GM10266 (cell line): ENCODE measurements at regions not wholly inside any gene's neighbourhood (a gene's known extent, or its start where the extent isn't known, plus 50 kb on each side); places are given as distances from the start of the nearest gene placed in this dataset.
"Not testable (repeated sequence)": the region's sequence is repeated elsewhere in the genome, so short reads cannot be mapped to it uniquely, and the experiment has no call there.

Source experiments
- DNase-seq: peaks from one replicate; pipeline ENCODE4 v3.0.0; 2012; ENCODE audit errors: extremely low spot score
- TF ChIP-seq, protein P1 (sequence below): IDR thresholded peaks from 2 replicates; pipeline ENCODE4 v1.5.1; 2012; ENCODE audit warnings: mild to moderate bottlenecking, low read depth; ENCODE audit not compliant: control insufficient read depth, insufficient read depth; ENCODE audit errors: missing control alignments

DNA sequence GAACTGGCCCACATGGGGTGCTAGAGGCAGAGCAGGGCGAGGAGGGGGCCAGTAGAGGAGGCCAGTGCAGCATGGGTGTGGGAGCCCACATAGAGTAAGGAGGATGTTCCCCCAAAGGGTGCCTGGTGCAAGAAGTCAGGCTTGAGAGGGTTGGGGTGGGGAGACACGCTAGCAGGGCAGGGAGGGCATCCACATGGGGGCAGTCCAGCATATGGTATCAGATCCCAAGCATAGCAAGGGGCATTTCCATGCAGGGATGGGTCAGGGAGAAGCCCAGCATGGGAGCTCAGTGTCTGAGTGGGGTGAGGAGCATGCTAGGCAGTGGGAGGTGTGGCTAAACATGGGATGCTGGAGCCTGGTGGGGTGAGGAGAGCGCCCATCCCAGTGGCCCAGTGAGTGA lies 213.7 kb downstream of the COPRS start:
- TF ChIP-seq, protein P1, sequence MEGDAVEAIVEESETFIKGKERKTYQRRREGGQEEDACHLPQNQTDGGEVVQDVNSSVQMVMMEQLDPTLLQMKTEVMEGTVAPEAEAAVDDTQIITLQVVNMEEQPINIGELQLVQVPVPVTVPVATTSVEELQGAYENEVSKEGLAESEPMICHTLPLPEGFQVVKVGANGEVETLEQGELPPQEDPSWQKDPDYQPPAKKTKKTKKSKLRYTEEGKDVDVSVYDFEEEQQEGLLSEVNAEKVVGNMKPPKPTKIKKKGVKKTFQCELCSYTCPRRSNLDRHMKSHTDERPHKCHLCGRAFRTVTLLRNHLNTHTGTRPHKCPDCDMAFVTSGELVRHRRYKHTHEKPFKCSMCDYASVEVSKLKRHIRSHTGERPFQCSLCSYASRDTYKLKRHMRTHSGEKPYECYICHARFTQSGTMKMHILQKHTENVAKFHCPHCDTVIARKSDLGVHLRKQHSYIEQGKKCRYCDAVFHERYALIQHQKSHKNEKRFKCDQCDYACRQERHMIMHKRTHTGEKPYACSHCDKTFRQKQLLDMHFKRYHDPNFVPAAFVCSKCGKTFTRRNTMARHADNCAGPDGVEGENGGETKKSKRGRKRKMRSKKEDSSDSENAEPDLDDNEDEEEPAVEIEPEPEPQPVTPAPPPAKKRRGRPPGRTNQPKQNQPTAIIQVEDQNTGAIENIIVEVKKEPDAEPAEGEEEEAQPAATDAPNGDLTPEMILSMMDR: no peak
- DNase-seq: no peak

DNA sequence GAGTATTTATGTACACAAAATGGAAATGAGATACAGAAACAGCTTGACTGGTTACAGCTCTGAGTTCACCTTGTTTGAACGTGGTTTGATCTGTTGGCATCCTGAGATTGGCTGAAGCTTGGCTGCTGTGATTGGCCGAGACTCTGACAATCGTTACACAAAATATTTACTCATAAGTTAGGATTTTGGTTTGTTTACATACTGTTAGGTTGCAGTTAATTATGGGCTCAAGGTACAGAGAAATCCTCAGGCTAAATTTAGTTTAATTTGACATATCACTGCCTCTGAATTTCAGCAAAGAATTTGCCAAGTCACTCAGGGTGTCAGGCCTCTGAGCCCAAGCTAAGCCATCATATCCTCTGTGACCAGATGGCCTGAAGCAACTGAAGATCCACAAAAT lies 227.3 kb downstream of the COPRS start:
- no peak for DNase-seq
- TF ChIP-seq, protein P1: no peak

DNA sequence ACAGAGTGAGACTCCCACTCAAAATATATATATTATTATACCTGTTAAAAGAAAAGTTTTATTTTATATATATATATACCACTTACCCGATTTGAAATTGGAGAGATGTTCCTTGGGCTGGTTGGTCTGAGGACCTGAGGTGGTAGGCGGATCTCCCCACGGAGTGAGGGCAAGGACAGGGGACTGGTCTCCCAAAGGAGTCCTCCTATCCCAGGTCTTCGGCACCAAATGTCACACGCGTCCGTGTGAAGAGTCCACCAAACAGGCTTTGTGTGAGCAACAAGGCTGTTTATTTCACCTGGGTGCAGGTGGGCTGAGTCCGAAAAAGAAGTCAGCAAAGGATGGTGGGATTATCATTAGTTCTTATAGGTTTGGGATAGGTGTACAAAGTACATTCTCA lies 228.2 kb downstream of the COPRS start:
- DNase-seq: not testable (repeated sequence)

DNA sequence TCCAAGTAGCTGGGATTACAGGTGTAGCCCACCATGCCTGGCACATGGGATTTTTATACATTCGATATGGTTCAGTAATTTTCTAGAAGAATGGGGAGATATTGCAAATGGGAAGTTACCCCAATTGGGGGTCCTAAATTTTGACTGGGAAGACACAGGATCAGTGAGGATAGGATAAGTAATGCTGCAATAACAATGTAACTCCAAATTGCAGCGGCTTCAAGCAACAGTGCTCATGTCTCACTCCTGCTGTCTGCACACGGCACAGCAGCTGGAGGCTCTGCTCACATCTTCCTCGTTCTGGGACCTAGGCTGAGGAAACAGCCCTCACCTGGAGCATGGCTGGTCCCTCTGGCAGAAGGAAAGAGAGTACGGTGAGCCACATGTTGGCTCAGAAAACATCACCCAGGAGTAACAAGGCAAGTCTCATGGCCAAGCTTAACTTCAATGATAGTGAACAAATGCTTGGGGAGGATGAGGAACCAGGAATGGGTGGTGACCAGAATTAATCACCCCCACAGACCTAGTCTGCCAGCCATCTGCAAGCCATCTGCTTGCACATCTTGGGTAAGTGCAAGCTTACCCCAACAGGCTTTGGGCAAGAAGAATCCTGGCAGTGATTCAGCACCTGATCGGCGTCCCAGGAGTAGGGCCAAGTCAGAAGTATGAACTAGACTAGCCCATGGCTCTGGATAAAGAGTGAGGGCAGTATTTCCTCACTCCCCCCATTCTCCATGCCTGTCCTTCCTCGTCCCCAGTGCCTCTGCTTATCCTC lies 229.2 kb downstream of the COPRS start:
- no peak for DNase-seq
- TF ChIP-seq, protein P1: no peak

DNA sequence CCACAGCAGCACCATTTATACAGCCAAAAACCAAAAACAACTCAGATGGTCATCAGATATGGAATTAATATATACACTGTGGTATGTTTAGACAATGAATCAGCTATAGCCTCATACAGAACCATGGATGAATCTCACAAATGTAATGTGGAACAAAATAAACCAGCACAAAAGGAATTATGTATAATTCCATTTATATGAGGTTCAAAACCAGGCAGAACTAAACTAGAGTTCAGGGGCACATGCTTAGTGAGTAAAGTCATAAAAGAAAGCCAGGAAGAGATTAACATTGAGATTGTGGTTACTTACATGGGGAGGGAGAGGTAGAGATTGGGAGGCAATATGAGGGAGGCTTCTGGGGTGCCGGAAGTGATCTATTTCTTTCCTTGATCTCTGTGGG lies 231.1 kb downstream of the COPRS start:
- no peak for DNase-seq
- TF ChIP-seq, protein P1: no peak

DNA sequence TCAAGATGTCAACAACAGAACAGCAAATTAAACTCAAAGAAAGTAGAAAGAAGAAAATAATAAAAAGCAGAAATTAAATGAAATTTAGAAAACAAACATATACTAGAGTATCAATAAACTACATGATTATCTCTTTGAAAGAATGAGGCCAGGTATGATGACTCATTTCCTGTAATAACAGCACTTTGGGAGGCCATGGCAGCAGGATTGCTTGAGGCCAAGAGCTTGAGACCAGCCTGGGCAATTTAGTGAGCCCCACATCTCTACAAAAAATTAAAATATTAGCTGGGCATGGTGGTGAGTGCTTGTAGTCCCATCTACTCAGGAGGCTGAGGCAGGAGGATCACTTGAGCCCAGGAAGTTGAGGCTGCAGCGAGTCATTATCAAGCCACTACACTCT lies 232.5 kb downstream of the RAB11FIP4 start:
- no peak for DNase-seq
- TF ChIP-seq, protein P1: no peak

DNA sequence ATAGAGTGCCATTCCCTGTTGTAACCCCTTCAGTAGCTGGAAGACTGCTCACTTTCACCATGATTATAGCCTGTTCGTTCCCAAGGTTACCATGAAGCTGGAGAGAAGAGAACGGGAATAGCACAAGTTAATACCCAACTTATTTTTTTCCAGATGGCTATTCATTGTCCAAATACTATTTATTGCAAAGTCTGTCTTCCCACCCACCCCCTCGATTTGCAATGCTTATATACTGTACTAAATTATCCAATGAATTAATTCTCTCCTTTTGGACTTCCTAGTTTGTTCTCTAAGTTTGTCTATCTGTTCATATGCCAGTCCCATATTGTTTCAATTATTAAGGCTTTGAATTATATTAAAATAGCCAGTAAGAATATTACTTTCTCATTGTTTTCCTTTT lies 231.0 kb downstream of the RAB11FIP4 start:
- no peak for DNase-seq
- TF ChIP-seq, protein P1: no peak

DNA sequence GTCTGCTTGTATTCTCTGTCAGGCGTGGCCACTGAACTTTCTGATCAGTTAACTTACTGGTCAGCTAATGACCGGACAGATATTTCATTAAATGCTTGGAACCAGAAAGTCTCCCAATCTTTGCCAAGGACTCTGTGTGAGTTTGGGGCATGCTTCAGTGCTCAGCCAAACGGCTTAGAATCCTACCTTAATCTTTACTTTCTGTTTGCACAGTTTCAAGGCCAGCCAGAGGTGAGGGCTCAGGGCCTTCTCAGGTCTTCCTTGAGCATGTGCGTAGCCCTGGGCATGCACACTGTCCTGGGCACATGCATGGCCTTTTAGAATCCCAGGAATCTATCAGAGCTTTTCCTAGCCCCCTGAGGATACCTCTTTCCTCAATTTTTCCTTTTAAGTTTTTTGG lies 230.1 kb downstream of the RAB11FIP4 start:
- TF ChIP-seq, protein P1: no peak
- DNase-seq: no peak

DNA sequence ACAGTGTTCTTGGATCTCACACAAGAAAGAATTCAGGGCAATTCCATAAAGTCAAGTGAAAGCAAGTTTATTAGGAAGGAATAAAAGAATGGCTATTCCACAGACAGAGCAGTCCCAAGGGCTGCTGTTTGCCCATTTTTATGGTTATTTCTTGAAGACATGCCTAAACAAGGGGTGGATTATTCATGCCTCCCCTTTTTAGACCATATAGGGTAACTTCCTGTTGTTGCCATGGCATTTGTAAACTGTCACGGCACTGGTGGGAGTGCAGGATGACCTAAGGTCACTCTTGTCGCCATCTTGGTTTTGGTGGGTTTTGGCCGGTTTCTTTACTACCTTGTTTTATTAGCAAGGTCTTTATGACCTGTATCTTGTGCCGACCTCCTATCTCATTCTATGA lies 219.6 kb downstream of the RAB11FIP4 start:
- DNase-seq: not testable (repeated sequence)
